GM19397 (cell line): ENCODE measurements at regions not wholly inside any gene's neighbourhood (a gene's known extent, or its start where the extent isn't known, plus 50 kb on each side); places are given as distances from the start of the nearest gene placed in this dataset.

Experiments used
- ATAC-seq: cut with Tn5 transposase; IDR thresholded peaks from one replicate; pipeline ENCODE4 v1.9.1; 2021; ENCODE audit warnings: mild to moderate bottlenecking, moderate library complexity; ENCODE audit not compliant: unreplicated experiment

GRCh38 chr2:181146171-181146570, 165.8 kb downstream of the UBE2E3 start:
- no peak for ATAC-seq

- ATAC-seq = no peak
These were observed 168.7 kb downstream of the UBE2E3 start for GRCh38 chr2:181149056-181149455.

GRCh38 chr2:181152226-181152625, 171.8 kb downstream of the UBE2E3 start:
- ATAC-seq = no peak

- ATAC-seq = no peak
These were observed 172.3 kb downstream of the UBE2E3 start for GRCh38 chr2:181152701-181153100.

- no peak for ATAC-seq
These were observed 173.5 kb downstream of the UBE2E3 start for GRCh38 chr2:181153886-181154285.

- ATAC-seq = no peak
These were observed 176.9 kb downstream of the UBE2E3 start for GRCh38 chr2:181157326-181157725.

GRCh38 chr2:181158427-181158826, 178.0 kb downstream of the UBE2E3 start:
- ATAC-seq = no peak

- ATAC-seq = no peak
These were observed 181.2 kb downstream of the UBE2E3 start for GRCh38 chr2:181161615-181162014.

GRCh38 chr2:181163139-181163538, 182.7 kb downstream of the UBE2E3 start:
- ATAC-seq = peak; percentile 45

GRCh38 chr2:181163691-181164090, 183.3 kb downstream of the UBE2E3 start:
- ATAC-seq = no peak

GRCh38 chr2:181164699-181165098, 184.3 kb downstream of the UBE2E3 start:
- no peak for ATAC-seq

- peak; percentile 82 for ATAC-seq
These were observed 184.9 kb downstream of the UBE2E3 start for GRCh38 chr2:181165199-181165868.

- ATAC-seq = no peak
These were observed 189.1 kb downstream of the UBE2E3 start for GRCh38 chr2:181169503-181169902.

- ATAC-seq = no peak
These were observed 189.9 kb downstream of the UBE2E3 start for GRCh38 chr2:181170256-181170655.

GRCh38 chr2:181172676-181173075, 192.3 kb downstream of the UBE2E3 start:
- no peak for ATAC-seq

- no peak for ATAC-seq
These were observed 194.5 kb downstream of the UBE2E3 start for GRCh38 chr2:181174611-181175580.

- ATAC-seq = no peak
These were observed 196.1 kb downstream of the UBE2E3 start for GRCh38 chr2:181176540-181176939.

- no peak for ATAC-seq
These were observed 197.0 kb downstream of the UBE2E3 start for GRCh38 chr2:181177376-181177775.

- ATAC-seq = no peak
These were observed 197.7 kb downstream of the UBE2E3 start for GRCh38 chr2:181178130-181178529.

- no peak for ATAC-seq
These were observed 198.5 kb downstream of the UBE2E3 start for GRCh38 chr2:181178823-181179412.

GRCh38 chr2:181183878-181184542, 203.6 kb downstream of the UBE2E3 start:
- peak; percentile 92 for ATAC-seq
